ENCODE measurements at regions not wholly inside any gene's neighbourhood (a gene's known extent, or its start where the extent isn't known, plus 50 kb on each side); places are given as distances from the start of the nearest gene placed in this dataset.

GRCh38 chr10:91054325-91054724 is 133.4 kb upstream of the ANKRD1 start:
- CTCF ChIA-PET, result interaction anchor here (1.5 kb wide), 1 partner anchor 11 kb away, joined by 4 read pairs; no protein-coding TSS in a partner anchor
- no peaks in the 10 kb centered on the region for H3K27me3 Mint-ChIP-seq (ENCODE audit: insufficient read depth, unreplicated experiment)
- no peak for DNase-seq (ENCODE audit: unreplicated experiment)
- POLR2A ChIA-PET, result no interaction called here
- H3K4me3 Mint-ChIP-seq (ENCODE audit: unreplicated experiment), result no peak overlapping the region
- no TSS peak for BruUV-seq (replicated peaks)
- TF ChIP-seq CTCF (IDR thresholded peaks at IDR 0.05; ENCODE audit: unreplicated experiment), result no peak
- no peaks in the 10 kb centered on the region for H3K9me3 Mint-ChIP-seq (ENCODE audit: unreplicated experiment)
- no peak overlapping the region for H3K27ac Mint-ChIP-seq (ENCODE audit: low read depth, unreplicated experiment)
- intact Hi-C loops (cut with micrococcal nuclease), result no loop called here
- no peaks in the 10 kb centered on the region for H3K4me1 Mint-ChIP-seq (ENCODE audit: insufficient read depth, unreplicated experiment)
- no peaks in the 10 kb centered on the region for H3K36me3 Mint-ChIP-seq (ENCODE audit: insufficient read depth, unreplicated experiment)

- Mint-ChIP-seq H3K27ac (ENCODE audit: low read depth, unreplicated experiment) (no peak overlapping the region), H3K36me3 (ENCODE audit: insufficient read depth, unreplicated experiment) (no peaks in the 10 kb centered on the region), H3K4me1 (ENCODE audit: insufficient read depth, unreplicated experiment) (no peaks in the 10 kb centered on the region), H3K9me3 (ENCODE audit: unreplicated experiment) (no peaks in the 10 kb centered on the region), H3K27me3 (ENCODE audit: insufficient read depth, unreplicated experiment) (no peaks in the 10 kb centered on the region), H3K4me3 (ENCODE audit: unreplicated experiment) (no peak overlapping the region)
- ChIA-PET POLR2A (interaction anchor here (1.3 kb wide), 1 partner anchor 12 kb away, joined by 3 read pairs; no protein-coding TSS in a partner anchor), CTCF (no interaction called here)
- intact Hi-C loops (cut with micrococcal nuclease), result no loop called here
- BruUV-seq (replicated peaks), result no TSS peak
- no peak for DNase-seq (ENCODE audit: unreplicated experiment)
- no peak for TF ChIP-seq CTCF (IDR thresholded peaks at IDR 0.05; ENCODE audit: unreplicated experiment)
Observed at GRCh38 chr10:91061187-91061586, 140.3 kb upstream of the ANKRD1 start.

DNA sequence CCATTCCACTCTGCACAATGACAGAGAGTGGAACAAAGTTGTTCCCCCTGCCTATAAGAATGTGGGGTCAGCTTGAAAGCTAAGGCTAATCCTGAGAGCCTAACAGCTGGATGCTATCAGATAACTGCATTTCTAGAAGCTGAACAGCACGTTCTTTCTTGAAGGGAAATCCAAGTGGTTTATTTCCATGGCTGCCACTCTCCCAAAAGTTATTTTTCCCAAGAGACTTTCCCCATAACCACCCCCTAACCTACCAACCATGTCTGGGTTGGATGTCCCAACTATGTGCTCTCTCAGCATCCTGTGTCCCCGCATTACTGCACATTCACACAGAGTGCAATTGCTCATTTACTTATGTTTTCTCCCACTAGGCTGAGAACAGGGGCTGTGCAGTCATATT is 140.7 kb upstream of the ANKRD1 start:
- no peak overlapping the region for H3K27ac Mint-ChIP-seq (ENCODE audit: low read depth, unreplicated experiment)
- no peaks in the 10 kb centered on the region for H3K27me3 Mint-ChIP-seq (ENCODE audit: insufficient read depth, unreplicated experiment)
- no peaks in the 10 kb centered on the region for H3K4me1 Mint-ChIP-seq (ENCODE audit: insufficient read depth, unreplicated experiment)
- intact Hi-C loops (cut with micrococcal nuclease), result no loop called here
- no peak for TF ChIP-seq CTCF (IDR thresholded peaks at IDR 0.05; ENCODE audit: unreplicated experiment)
- ChIA-PET POLR2A (interaction anchor here (1.3 kb wide), 1 partner anchor 13 kb away, joined by 3 read pairs; no protein-coding TSS in a partner anchor), CTCF (no interaction called here)
- DNase-seq (ENCODE audit: unreplicated experiment), result no peak
- H3K4me3 Mint-ChIP-seq (ENCODE audit: unreplicated experiment), result no peak overlapping the region
- no TSS peak for BruUV-seq (replicated peaks)
- H3K36me3 Mint-ChIP-seq (ENCODE audit: insufficient read depth, unreplicated experiment), result no peaks in the 10 kb centered on the region
- no peaks in the 10 kb centered on the region for H3K9me3 Mint-ChIP-seq (ENCODE audit: unreplicated experiment)

DNA sequence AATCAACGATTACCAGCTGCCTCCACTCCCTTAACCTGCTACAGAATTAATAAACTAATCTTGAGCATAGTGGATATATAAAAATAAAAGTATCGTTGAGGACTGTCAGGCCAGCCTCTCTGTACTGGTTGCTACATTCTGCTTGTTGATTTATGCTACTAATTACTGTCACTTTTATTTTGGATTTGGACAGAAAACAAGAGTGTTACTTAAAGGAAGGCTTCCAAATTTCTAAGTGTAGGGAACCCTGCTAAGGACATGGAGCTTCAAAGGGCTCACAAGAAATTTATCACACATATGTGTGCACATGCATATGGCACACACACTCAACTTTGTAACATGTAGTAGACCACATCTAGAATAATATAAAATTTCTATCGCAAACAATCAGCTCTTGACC is 141.2 kb upstream of the ANKRD1 start:
- H3K27ac Mint-ChIP-seq (ENCODE audit: low read depth, unreplicated experiment), result no peak overlapping the region
- no TSS peak for BruUV-seq (replicated peaks)
- no peaks in the 10 kb centered on the region for H3K27me3 Mint-ChIP-seq (ENCODE audit: insufficient read depth, unreplicated experiment)
- H3K4me1 Mint-ChIP-seq (ENCODE audit: insufficient read depth, unreplicated experiment), result no peaks in the 10 kb centered on the region
- intact Hi-C loops (cut with micrococcal nuclease), result no loop called here
- DNase-seq (ENCODE audit: unreplicated experiment), result no peak
- H3K4me3 Mint-ChIP-seq (ENCODE audit: unreplicated experiment), result no peak overlapping the region
- CTCF ChIA-PET, result interaction anchor here (0.6 kb wide), 1 partner anchor 168 kb away, joined by 5 read pairs; no protein-coding TSS in a partner anchor
- H3K9me3 Mint-ChIP-seq (ENCODE audit: unreplicated experiment), result no peaks in the 10 kb centered on the region
- POLR2A ChIA-PET, result interaction anchor here (1.3 kb wide), 1 partner anchor 13 kb away, joined by 3 read pairs; no protein-coding TSS in a partner anchor
- H3K36me3 Mint-ChIP-seq (ENCODE audit: insufficient read depth, unreplicated experiment), result no peaks in the 10 kb centered on the region
- no peak for TF ChIP-seq CTCF (IDR thresholded peaks at IDR 0.05; ENCODE audit: unreplicated experiment)

Data from MCF 10A (cell line).